ENCODE measurements at regions not wholly inside any gene's neighbourhood (a gene's known extent, or its start where the extent isn't known, plus 50 kb on each side); places are given as distances from the start of the nearest gene placed in this dataset.

DNA sequence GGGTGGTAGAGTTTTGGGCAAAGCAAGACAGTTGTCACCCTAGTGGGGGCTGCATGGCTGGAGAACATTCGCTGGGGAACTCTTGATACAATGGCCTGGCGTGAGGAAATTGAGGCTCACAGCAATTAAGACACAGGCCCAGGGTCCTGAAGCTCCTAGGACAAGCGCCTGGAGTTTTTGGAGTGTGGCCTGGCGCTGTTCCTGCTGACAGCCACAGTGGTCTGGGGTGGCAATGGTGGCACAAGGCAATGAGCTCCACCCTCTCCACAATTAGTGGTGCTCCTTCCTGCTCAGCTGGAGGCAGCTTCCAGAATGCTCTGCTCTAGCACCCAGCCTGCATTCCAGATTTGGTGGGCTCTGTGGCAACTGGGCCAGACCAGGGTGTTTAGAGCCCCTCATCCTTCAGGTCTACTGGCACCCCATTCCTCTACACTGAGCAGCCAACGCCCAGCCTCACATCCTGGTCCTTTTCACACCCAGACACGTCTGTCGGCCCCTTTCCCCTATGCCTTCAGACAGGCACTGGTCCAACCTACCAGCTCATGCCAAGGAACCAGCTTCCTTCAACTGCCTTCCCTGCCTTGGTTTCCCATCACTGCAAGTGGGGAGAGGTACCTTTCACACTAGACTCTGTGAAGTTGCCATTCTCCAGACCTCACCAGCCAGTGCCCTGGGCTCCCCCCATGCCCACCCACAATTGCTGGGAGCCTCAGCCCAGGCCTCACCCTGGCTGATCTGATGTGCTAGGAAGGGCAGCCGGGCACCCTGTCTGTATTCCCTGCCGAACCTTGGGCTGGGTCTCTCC is 138.1 kb upstream of the COL5A1 start:
- Histone ChIP-seq H3K27ac (peak overlapping the region in 2 of 5 donors; percentile 38 to 43), H3K27me3 (peaks cover 12% of the 10 kb centered on the region), H3K4me1 (replicated peaks in 1 of 2) (peaks cover 8 to 12% of the 10 kb centered on the region in 2 donors), H3K4me3 (no peak overlapping the region), H3K36me3 (replicated peaks in 1 of 2) (no peaks in the 10 kb centered on the region), H3K9me3 (replicated peaks in 1 of 3) (no peaks in the 10 kb centered on the region)
- TF ChIP-seq, protein P1, sequence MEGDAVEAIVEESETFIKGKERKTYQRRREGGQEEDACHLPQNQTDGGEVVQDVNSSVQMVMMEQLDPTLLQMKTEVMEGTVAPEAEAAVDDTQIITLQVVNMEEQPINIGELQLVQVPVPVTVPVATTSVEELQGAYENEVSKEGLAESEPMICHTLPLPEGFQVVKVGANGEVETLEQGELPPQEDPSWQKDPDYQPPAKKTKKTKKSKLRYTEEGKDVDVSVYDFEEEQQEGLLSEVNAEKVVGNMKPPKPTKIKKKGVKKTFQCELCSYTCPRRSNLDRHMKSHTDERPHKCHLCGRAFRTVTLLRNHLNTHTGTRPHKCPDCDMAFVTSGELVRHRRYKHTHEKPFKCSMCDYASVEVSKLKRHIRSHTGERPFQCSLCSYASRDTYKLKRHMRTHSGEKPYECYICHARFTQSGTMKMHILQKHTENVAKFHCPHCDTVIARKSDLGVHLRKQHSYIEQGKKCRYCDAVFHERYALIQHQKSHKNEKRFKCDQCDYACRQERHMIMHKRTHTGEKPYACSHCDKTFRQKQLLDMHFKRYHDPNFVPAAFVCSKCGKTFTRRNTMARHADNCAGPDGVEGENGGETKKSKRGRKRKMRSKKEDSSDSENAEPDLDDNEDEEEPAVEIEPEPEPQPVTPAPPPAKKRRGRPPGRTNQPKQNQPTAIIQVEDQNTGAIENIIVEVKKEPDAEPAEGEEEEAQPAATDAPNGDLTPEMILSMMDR (IDR thresholded peaks at IDR 0.05): no peak
- no peak for TF ChIP-seq POLR2A (IDR thresholded peaks at IDR 0.05)
- 82 to 98% (median 89%) methylated on average over 4 to 9 of the region's 9 CpGs for WGBS, 4 donors
- intact Hi-C loops (cut with DNase I): no loop called here
- no peak for DNase-seq

GRCh38 chr9:134504106-134504385 is 137.6 kb upstream of the COL5A1 start:
- TF ChIP-seq POLR2A (IDR thresholded peaks at IDR 0.05): no peak
- TF ChIP-seq, protein P1 (IDR thresholded peaks at IDR 0.05): no peak
- Histone ChIP-seq H3K4me3 (no peak overlapping the region), H3K27ac (no peak overlapping the region), H3K4me1 (replicated peaks in 1 of 2) (peaks cover 8 to 12% of the 10 kb centered on the region in 2 donors), H3K27me3 (peaks cover 12% of the 10 kb centered on the region), H3K9me3 (replicated peaks in 1 of 3) (no peaks in the 10 kb centered on the region), H3K36me3 (replicated peaks in 1 of 2) (no peaks in the 10 kb centered on the region)
- DNase-seq: no peak
- intact Hi-C loops (cut with DNase I): no loop called here
- WGBS, 4 donors: 93 to 100% (median 94%) methylated on average over 5 to 7 of the region's 7 CpGs; no CpG with 5 or more reads in 1 of the 4 donors

DNA sequence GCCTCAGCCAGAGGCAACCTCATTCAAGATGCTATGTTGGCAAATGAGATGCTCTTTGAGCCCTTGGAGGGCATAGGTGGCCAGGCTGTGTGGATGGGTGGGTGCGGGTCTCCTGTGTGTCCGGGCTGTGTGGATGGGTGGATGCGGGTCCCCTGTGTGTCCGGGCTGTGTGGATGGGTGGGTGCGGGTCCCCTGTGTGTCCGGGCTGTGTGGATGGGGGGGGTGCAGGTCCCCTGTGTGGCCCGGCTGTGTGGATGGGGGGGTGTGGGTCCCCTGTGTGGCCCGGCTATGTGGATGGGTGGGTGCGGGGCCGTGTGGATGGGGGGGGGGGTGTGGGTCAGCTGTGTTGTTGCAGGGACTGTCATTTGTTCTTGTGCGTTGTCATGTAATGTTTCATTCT is 136.6 kb upstream of the COL5A1 start:
- DNase-seq: no peak
- Histone ChIP-seq H3K9me3 (replicated peaks in 1 of 3) (no peaks in the 10 kb centered on the region), H3K4me1 (replicated peaks in 1 of 2) (peaks cover 8 to 12% of the 10 kb centered on the region in 2 donors), H3K27ac (no peak overlapping the region), H3K27me3 (peaks cover 12% of the 10 kb centered on the region), H3K4me3 (no peak overlapping the region), H3K36me3 (replicated peaks in 1 of 2) (no peaks in the 10 kb centered on the region)
- intact Hi-C loops (cut with DNase I): no loop called here
- TF ChIP-seq, protein P1 (IDR thresholded peaks at IDR 0.05): no peak
- no peak for TF ChIP-seq POLR2A (IDR thresholded peaks at IDR 0.05)
- WGBS, 4 donors: 55 to 83% (median 77%) methylated on average over 3 to 11 of the region's 11 CpGs

DNA sequence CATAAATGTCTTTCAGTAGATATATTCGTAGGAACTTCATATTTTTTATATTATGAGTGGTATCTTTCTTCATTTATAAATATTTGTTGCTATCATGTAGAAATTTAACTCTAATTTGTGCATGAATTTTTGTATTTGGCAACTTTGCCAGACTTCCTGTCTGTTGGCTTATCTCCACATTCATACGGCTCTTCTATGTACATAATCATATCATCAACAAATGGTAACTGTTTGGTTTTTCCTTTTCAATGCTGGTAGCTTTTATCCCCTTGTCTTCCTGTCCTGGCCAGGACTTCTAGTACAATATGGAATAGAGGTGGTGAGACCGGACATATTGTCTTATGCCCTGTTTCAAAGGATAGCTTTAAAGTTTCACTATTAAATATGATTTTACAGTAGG is 132.3 kb upstream of the COL5A1 start:
- intact Hi-C loops (cut with DNase I): no loop called here
- 66 to 73% (median 69%) methylated on average over 3 of the region's 3 CpGs for WGBS, 4 donors

More for the DNA sequence above, 132.3 kb upstream of the COL5A1 start:
- no peak for DNase-seq
- Histone ChIP-seq H3K27ac (no peak overlapping the region), H3K4me3 (no peak overlapping the region), H3K27me3 (no peaks in the 10 kb centered on the region), H3K4me1 (replicated peaks in 1 of 2) (no peaks in the 10 kb centered on the region), H3K9me3 (replicated peaks in 1 of 3) (no peaks in the 10 kb centered on the region), H3K36me3 (replicated peaks in 1 of 2) (no peaks in the 10 kb centered on the region)
- TF ChIP-seq POLR2A (IDR thresholded peaks at IDR 0.05): no peak
- TF ChIP-seq, protein P1 (IDR thresholded peaks at IDR 0.05): no peak
